Uterus (tissue), 3 donors: ENCODE measurements at regions not wholly inside any gene's neighbourhood (a gene's known extent, or its start where the extent isn't known, plus 50 kb on each side); places are given as distances from the start of the nearest gene placed in this dataset.

Experiments used
- DNase-seq, 2 donors: peaks; one replicate each; pipeline ENCODE4 v3.0.0-alpha.2; 2019 to 2020
- H3K27ac ChIP-seq, 2 donors: fragments of 200-600 bp; sonication (generic); 1 replicate in 1 of 2; 2 replicates in 1 of 2; pipeline ENCODE4 v1.5.1; 2016 to 2018
- H3K27me3 ChIP-seq, 2 donors: fragments of 200-600 bp; sonication (generic); one replicate each; pipeline ENCODE4 v1.5.1; 2018 to 2019; ENCODE audit warnings: control low read depth in 1 of 2
- H3K36me3 ChIP-seq, 2 donors: fragments of 200-600 bp; sonication (generic); one replicate each; pipeline ENCODE4 v1.5.1; 2019; ENCODE audit warnings: control low read depth in 1 of 2
- H3K4me1 ChIP-seq, 2 donors: fragments of 200-600 bp; sonication (generic); one replicate each; pipeline ENCODE4 v1.5.1; 2018 to 2019; ENCODE audit warnings: control low read depth in 1 of 2
- H3K4me3 ChIP-seq, 2 donors: fragments of 200-600 bp; sonication (generic); 1 replicate in 1 of 2; 2 replicates in 1 of 2; pipeline ENCODE4 v1.5.1; 2018 to 2019; ENCODE audit warnings: mild to moderate bottlenecking in 1 of 2
- H3K9me3 ChIP-seq, 2 donors: fragments of 200-600 bp; sonication (generic); one replicate each; pipeline ENCODE4 v1.5.1; 2019; ENCODE audit warnings: control low read depth in 1 of 2
- CTCF ChIP-seq, 4 experiments: fragments of 200-600 bp in 2 of 4; fragments of 450-650 bp in 2 of 4; sonication (generic) in 2 of 4; IDR thresholded peaks; one replicate each; pipeline ENCODE4 v1.5.1; 2016 to 2019; ENCODE audit warnings: antibody characterized with exemption in 4 of 4, mild to moderate bottlenecking in 2 of 4, moderate library complexity in 1 of 4
- POLR2A ChIP-seq, 2 donors: fragments of 450-650 bp; IDR thresholded peaks; one replicate each; pipeline ENCODE4 v1.6.1; 2016; ENCODE audit warnings: antibody characterized with exemption in 2 of 2, mild to moderate bottlenecking in 1 of 2, moderate library complexity in 1 of 2
- intact Hi-C: fragments of 100-400 bp; cut with DNase I; formaldehyde crosslinking; loops from one replicate; pipeline ENCODE4 v1.15.1; 2023; ENCODE audit warnings: low total_unique reads
- donor health status: DM: yes; HTN: yes; CAD: no.

GRCh38 chr9:108339251-108339650 is 516.5 kb downstream of the ACTL7B start:
- no peak for DNase-seq
- intact Hi-C loops: no loop called here
- TF ChIP-seq POLR2A (IDR thresholded peaks at IDR 0.05) (no peak), CTCF (IDR thresholded peaks at IDR 0.05) (no peak)
- H3K27me3 ChIP-seq: no peaks in the 10 kb centered on the region
- H3K4me3 ChIP-seq: no peak overlapping the region
- no peaks in the 10 kb centered on the region for H3K36me3 ChIP-seq
- no peaks in the 10 kb centered on the region for H3K9me3 ChIP-seq
- no peaks in the 10 kb centered on the region for H3K4me1 ChIP-seq
- H3K27ac ChIP-seq: no peak overlapping the region

GRCh38 chr9:108336575-108336974 is 519.2 kb downstream of the ACTL7B start:
- no peak for DNase-seq
- no peak overlapping the region for H3K27ac ChIP-seq
- H3K27me3 ChIP-seq: no peaks in the 10 kb centered on the region
- no peak for TF ChIP-seq POLR2A (IDR thresholded peaks at IDR 0.05)
- TF ChIP-seq CTCF (IDR thresholded peaks at IDR 0.05): no peak
- intact Hi-C loops: no loop called here
- H3K36me3 ChIP-seq: no peaks in the 10 kb centered on the region
- H3K4me3 ChIP-seq: no peak overlapping the region
- H3K9me3 ChIP-seq: no peaks in the 10 kb centered on the region
- no peaks in the 10 kb centered on the region for H3K4me1 ChIP-seq

- H3K4me3 ChIP-seq: no peak overlapping the region
- no peaks in the 10 kb centered on the region for H3K27me3 ChIP-seq
- H3K27ac ChIP-seq: no peak overlapping the region
- TF ChIP-seq POLR2A (IDR thresholded peaks at IDR 0.05): no peak
- TF ChIP-seq CTCF (IDR thresholded peaks at IDR 0.05): no peak
- no peaks in the 10 kb centered on the region for H3K4me1 ChIP-seq
- intact Hi-C loops: no loop called here
- H3K36me3 ChIP-seq: no peaks in the 10 kb centered on the region
- no peak for DNase-seq
- no peaks in the 10 kb centered on the region for H3K9me3 ChIP-seq
Measured at GRCh38 chr9:108333530-108333983, 522.2 kb downstream of the ACTL7B start.

- Histone ChIP-seq H3K4me3 (no peak overlapping the region), H3K27ac (no peak overlapping the region), H3K9me3 (peaks cover 0 to 3% of the 10 kb centered on the region in 2 donors), H3K36me3 (no peaks in the 10 kb centered on the region), H3K27me3 (no peaks in the 10 kb centered on the region), H3K4me1 (no peaks in the 10 kb centered on the region)
- intact Hi-C loops: no loop called here
- TF ChIP-seq CTCF (IDR thresholded peaks at IDR 0.05) (no peak), POLR2A (IDR thresholded peaks at IDR 0.05) (no peak)
- no peak for DNase-seq
Measured at GRCh38 chr9:108331596-108331995, 524.2 kb downstream of the ACTL7B start.

- intact Hi-C loops: no loop called here
- no peak for DNase-seq
- Histone ChIP-seq H3K27ac (no peak overlapping the region), H3K27me3 (no peaks in the 10 kb centered on the region), H3K36me3 (no peaks in the 10 kb centered on the region), H3K4me3 (no peak overlapping the region), H3K4me1 (no peaks in the 10 kb centered on the region), H3K9me3 (peaks cover 0 to 5% of the 10 kb centered on the region in 2 donors)
- TF ChIP-seq POLR2A (IDR thresholded peaks at IDR 0.05): no peak
- TF ChIP-seq CTCF (IDR thresholded peaks at IDR 0.05): no peak
Measured at GRCh38 chr9:108325406-108325805, 530.4 kb downstream of the ACTL7B start.
